Stimulated activated naive CD8-positive, alpha-beta T cell treated with anti-CD3 and anti-CD28 coated beads, Interleukin-15, Interleukin-2, amounts not matched to agents 100 U/mL and 50 U/mL, for 24 hours (primary cell): ENCODE measurements at regions not wholly inside any gene's neighbourhood (a gene's known extent, or its start where the extent isn't known, plus 50 kb on each side); places are given as distances from the start of the nearest gene placed in this dataset.

Experiments used
- ATAC-seq: fragments of 150-1000 bp; cut with Tn5 transposase; one replicate; pipeline ENCODE4 v1.10.0; 2021
- DNase-seq: peaks from one replicate; pipeline ENCODE4 v3.0.0; 2021

- ATAC-seq = peak; percentile 71
- no peak for DNase-seq
Measured at GRCh38 chr10:88110822-88111221, 247.4 kb downstream of the PTEN start.

- ATAC-seq = peak; percentile 2
- DNase-seq = no peak
Measured at GRCh38 chr10:88111294-88111693, 247.9 kb downstream of the PTEN start.

GRCh38 chr10:88113232-88113631 is 249.8 kb downstream of the PTEN start:
- ATAC-seq (no peak), DNase-seq (no peak)

GRCh38 chr10:88113657-88114272 is 250.3 kb downstream of the PTEN start:
- no peak for DNase-seq
- no peak for ATAC-seq

GRCh38 chr10:88114368-88114767 is 250.9 kb downstream of the PTEN start:
- no peak for DNase-seq
- ATAC-seq = no peak

- ATAC-seq (no peak), DNase-seq (no peak)
Measured at GRCh38 chr10:88115407-88115806, 252.0 kb downstream of the PTEN start.

GRCh38 chr10:88115968-88116367 is 252.5 kb downstream of the PTEN start:
- no peak for ATAC-seq
- no peak for DNase-seq

- ATAC-seq = peak; percentile 10
- DNase-seq = no peak
Measured at GRCh38 chr10:88116481-88116880, 253.1 kb downstream of the PTEN start.

GRCh38 chr10:88116971-88117626 is 253.7 kb downstream of the PTEN start:
- ATAC-seq (peak; percentile 90), DNase-seq (peak; percentile 70)

GRCh38 chr10:88117869-88118632 is 254.6 kb downstream of the PTEN start:
- peak; percentile 37 for DNase-seq
- ATAC-seq = peak; percentile 25

GRCh38 chr10:88118729-88119128 is 255.3 kb downstream of the PTEN start:
- ATAC-seq = no peak
- no peak for DNase-seq

GRCh38 chr10:88119160-88119559 is 255.7 kb downstream of the PTEN start:
- DNase-seq = no peak
- ATAC-seq = no peak

GRCh38 chr10:88120075-88120474 is 256.6 kb downstream of the PTEN start:
- DNase-seq = no peak
- ATAC-seq = no peak

- ATAC-seq (no peak), DNase-seq (no peak)
Measured at GRCh38 chr10:88120599-88121333, 257.3 kb downstream of the PTEN start.

- ATAC-seq (no peak), DNase-seq (no peak)
Measured at GRCh38 chr10:88121361-88121760, 257.9 kb downstream of the PTEN start.

GRCh38 chr10:88122145-88122544 is 258.7 kb downstream of the PTEN start:
- DNase-seq (no peak), ATAC-seq (no peak)

GRCh38 chr10:88122576-88122975 is 259.2 kb downstream of the PTEN start:
- ATAC-seq (no peak), DNase-seq (no peak)

- DNase-seq = no peak
- ATAC-seq = no peak
Measured at GRCh38 chr10:88125766-88126165, 262.3 kb downstream of the PTEN start.

- DNase-seq = no peak
- ATAC-seq = peak; percentile 32
Measured at GRCh38 chr10:88126699-88127098, 263.3 kb downstream of the PTEN start.

GRCh38 chr10:88127269-88127668 is 263.8 kb downstream of the PTEN start:
- ATAC-seq (no peak), DNase-seq (no peak)

GRCh38 chr10:88127766-88128165 is 264.3 kb downstream of the PTEN start:
- ATAC-seq = no peak
- no peak for DNase-seq

GRCh38 chr10:88129013-88129412 is 265.6 kb downstream of the PTEN start:
- DNase-seq (no peak), ATAC-seq (no peak)

- no peak for ATAC-seq
Measured at GRCh38 chr10:88130912-88131311, 267.5 kb downstream of the PTEN start.

More at GRCh38 chr10:88130912-88131311, 267.5 kb downstream of the PTEN start:
- DNase-seq = no peak
